Liver (tissue), 8 donors: ENCODE measurements at regions not wholly inside any gene's neighbourhood (a gene's known extent, or its start where the extent isn't known, plus 50 kb on each side); places are given as distances from the start of the nearest gene placed in this dataset.

Experiments used
- DNase-seq: peaks from one replicate; pipeline ENCODE4 v3.0.0-alpha.2; 2017; ENCODE audit warnings: low spot score
- H3K27ac ChIP-seq, 2 donors: one replicate each; pipeline ENCODE4 v1.7.0; 2013; ENCODE audit warnings: inconsistent platforms in 2 of 2, low read length in 2 of 2, control low read depth in 1 of 2, low read depth in 1 of 2, mild to moderate bottlenecking in 1 of 2
- H3K27me3 ChIP-seq, 4 donors: one replicate each; pipeline versions ENCODE4 v1.6.1 to v1.7.0; 2013; ENCODE audit warnings: low read length in 3 of 4, inconsistent platforms in 1 of 4, mild to moderate bottlenecking in 1 of 4, moderate library complexity in 1 of 4; ENCODE audit not compliant: control insufficient read depth in 4 of 4, insufficient read depth in 4 of 4
- H3K36me3 ChIP-seq, 4 donors: one replicate each; pipeline versions ENCODE4 v1.6.1 to v1.7.0; 2013; ENCODE audit warnings: low read length in 3 of 4, mild to moderate bottlenecking in 3 of 4, low read depth in 1 of 4, moderate library complexity in 1 of 4; ENCODE audit not compliant: control insufficient read depth in 4 of 4, insufficient read depth in 3 of 4
- H3K4me1 ChIP-seq, 4 donors: one replicate each; pipeline versions ENCODE4 v1.6.1 to v1.7.0; 2013; ENCODE audit warnings: low read length in 3 of 4, mild to moderate bottlenecking in 3 of 4, moderate library complexity in 1 of 4; ENCODE audit not compliant: control insufficient read depth in 4 of 4, insufficient read depth in 4 of 4
- H3K4me3 ChIP-seq, 3 donors: one replicate each; pipeline versions ENCODE4 v1.6.1 to v1.7.0; 2013; ENCODE audit warnings: low read length in 3 of 3, control low read depth in 1 of 3, low read depth in 1 of 3, mild to moderate bottlenecking in 1 of 3
- H3K9ac ChIP-seq, 2 donors: one replicate each; pipeline ENCODE4 v1.7.0; 2013; ENCODE audit warnings: low read length in 2 of 2, mild to moderate bottlenecking in 2 of 2, moderate library complexity in 2 of 2, control low read depth in 1 of 2, low read depth in 1 of 2
- H3K9me3 ChIP-seq, 4 donors: one replicate each; pipeline versions ENCODE4 v1.6.1 to v1.7.0; 2013; ENCODE audit warnings: low read length in 3 of 4; ENCODE audit not compliant: control insufficient read depth in 4 of 4
- EGR1 ChIP-seq, 2 donors: IDR thresholded peaks; 2 replicates each; pipeline ENCODE4 v1.6.1; 2016 to 2018; ENCODE audit warnings: antibody characterized with exemption in 2 of 2, low read depth in 2 of 2
- FOXA1 ChIP-seq: IDR thresholded peaks from 2 replicates; pipeline ENCODE4 v1.6.1; 2016; ENCODE audit warnings: antibody characterized with exemption
- FOXA2 ChIP-seq: IDR thresholded peaks from 2 replicates; pipeline ENCODE4 v1.6.1; 2016; ENCODE audit warnings: antibody characterized with exemption
- GABPA ChIP-seq, 2 donors: IDR thresholded peaks in 1 of 2; conservative IDR thresholded peaks in 1 of 2; 2 replicates each; pipeline ENCODE4 v1.6.1; 2016; ENCODE audit warnings: antibody characterized with exemption in 2 of 2, mild to moderate bottlenecking in 1 of 2, moderate library complexity in 1 of 2
- HNF4A ChIP-seq, 2 donors: conservative IDR thresholded peaks; 2 replicates each; pipeline ENCODE4 v1.6.1; 2016; ENCODE audit warnings: antibody characterized with exemption in 2 of 2, mild to moderate bottlenecking in 2 of 2
- HNF4G ChIP-seq: IDR thresholded peaks from 2 replicates; pipeline ENCODE4 v1.6.1; 2016; ENCODE audit warnings: antibody characterized with exemption
- JUND ChIP-seq, 2 donors: IDR thresholded peaks; 2 replicates each; pipeline ENCODE4 v1.6.1; 2016; ENCODE audit warnings: antibody characterized with exemption in 2 of 2
- NR2F2 ChIP-seq: IDR thresholded peaks from 2 replicates; pipeline ENCODE4 v1.6.1; 2016; ENCODE audit warnings: antibody characterized with exemption
- RAD21 ChIP-seq, 2 donors: IDR thresholded peaks; 2 replicates each; pipeline ENCODE4 v1.6.1; 2016; ENCODE audit warnings: antibody characterized with exemption in 2 of 2, mild to moderate bottlenecking in 2 of 2
- REST ChIP-seq: IDR thresholded peaks from 2 replicates; pipeline ENCODE4 v1.6.1; 2016; ENCODE audit warnings: antibody characterized with exemption, mild to moderate bottlenecking
- RXRA ChIP-seq, 2 donors: IDR thresholded peaks; 2 replicates each; pipeline ENCODE4 v1.6.1; 2017 to 2018; ENCODE audit warnings: antibody characterized with exemption in 2 of 2, mild to moderate bottlenecking in 1 of 2
- SP1 ChIP-seq: IDR thresholded peaks from 2 replicates; pipeline ENCODE4 v1.6.1; 2018; ENCODE audit warnings: antibody characterized with exemption, mild to moderate bottlenecking
- TAF1 ChIP-seq: conservative IDR thresholded peaks from 2 replicates; pipeline ENCODE4 v1.6.1; 2016; ENCODE audit warnings: antibody characterized with exemption, mild to moderate bottlenecking
- YY1 ChIP-seq: IDR thresholded peaks from 2 replicates; pipeline ENCODE4 v1.6.1; 2016; ENCODE audit warnings: antibody characterized with exemption, mild to moderate bottlenecking
- ZBTB33 ChIP-seq: IDR thresholded peaks from 2 replicates; pipeline ENCODE4 v1.6.1; 2016; ENCODE audit warnings: antibody characterized with exemption
- WGBS: extraction: QIAGEN DNeasy Blood & Tissue Kit; methylation state at CpG from one replicate; pipeline ENCODE4 v1.1.7; 2013; 5-methylcytosine and 5-hydroxymethylcytosine counted together
- TF ChIP-seq, protein P1 (sequence below): fragments of 150-350 bp; IDR thresholded peaks from 2 replicates; pipeline ENCODE4 v1.5.1; 2017; ENCODE audit warnings: improper control_type of control experiment, low read depth, low read length; ENCODE audit not compliant: missing input control
- TF ChIP-seq, protein P2 (sequence below): IDR thresholded peaks from 2 replicates; pipeline ENCODE4 v1.6.1; 2016; ENCODE audit warnings: antibody characterized with exemption
- TF ChIP-seq, protein P3 (sequence below): IDR thresholded peaks from 2 replicates; pipeline ENCODE4 v1.6.1; 2016; ENCODE audit warnings: antibody characterized with exemption
- donor health status: healthy.
- donor health status: healthy.
- donor health status: healthy.
- donor health status: healthy.
- donor health status: healthy.

- no peak for DNase-seq
These were observed 107.2 kb downstream of the MICALL2 start for GRCh38 chr7:1351881-1352625.

More at GRCh38 chr7:1351881-1352625, 107.2 kb downstream of the MICALL2 start:
- H3K27me3 ChIP-seq = peaks cover 0 to 3% (median 0%) of the 10 kb centered on the region in 4 donors
- TF ChIP-seq ZBTB33 (no peak), RXRA (IDR thresholded peaks at IDR 0.05) (no peak), HNF4G (no peak), YY1 (no peak), GABPA (IDR thresholded peaks at IDR 0.05 in 1 of 2, conservative IDR thresholded peaks at IDR 0.05 in 1 of 2) (no peak), NR2F2 (no peak), SP1 (no peak), REST (no peak), JUND (IDR thresholded peaks at IDR 0.05) (no peak), FOXA2 (no peak), HNF4A (conservative IDR thresholded peaks at IDR 0.05) (no peak), EGR1 (IDR thresholded peaks at IDR 0.05; ENCODE audit: low read depth in 2 of 2) (no peak), TAF1 (no peak), FOXA1 (no peak), RAD21 (IDR thresholded peaks at IDR 0.05) (no peak)
- TF ChIP-seq, protein P1, sequence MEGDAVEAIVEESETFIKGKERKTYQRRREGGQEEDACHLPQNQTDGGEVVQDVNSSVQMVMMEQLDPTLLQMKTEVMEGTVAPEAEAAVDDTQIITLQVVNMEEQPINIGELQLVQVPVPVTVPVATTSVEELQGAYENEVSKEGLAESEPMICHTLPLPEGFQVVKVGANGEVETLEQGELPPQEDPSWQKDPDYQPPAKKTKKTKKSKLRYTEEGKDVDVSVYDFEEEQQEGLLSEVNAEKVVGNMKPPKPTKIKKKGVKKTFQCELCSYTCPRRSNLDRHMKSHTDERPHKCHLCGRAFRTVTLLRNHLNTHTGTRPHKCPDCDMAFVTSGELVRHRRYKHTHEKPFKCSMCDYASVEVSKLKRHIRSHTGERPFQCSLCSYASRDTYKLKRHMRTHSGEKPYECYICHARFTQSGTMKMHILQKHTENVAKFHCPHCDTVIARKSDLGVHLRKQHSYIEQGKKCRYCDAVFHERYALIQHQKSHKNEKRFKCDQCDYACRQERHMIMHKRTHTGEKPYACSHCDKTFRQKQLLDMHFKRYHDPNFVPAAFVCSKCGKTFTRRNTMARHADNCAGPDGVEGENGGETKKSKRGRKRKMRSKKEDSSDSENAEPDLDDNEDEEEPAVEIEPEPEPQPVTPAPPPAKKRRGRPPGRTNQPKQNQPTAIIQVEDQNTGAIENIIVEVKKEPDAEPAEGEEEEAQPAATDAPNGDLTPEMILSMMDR = no peak
- TF ChIP-seq, protein P2, sequence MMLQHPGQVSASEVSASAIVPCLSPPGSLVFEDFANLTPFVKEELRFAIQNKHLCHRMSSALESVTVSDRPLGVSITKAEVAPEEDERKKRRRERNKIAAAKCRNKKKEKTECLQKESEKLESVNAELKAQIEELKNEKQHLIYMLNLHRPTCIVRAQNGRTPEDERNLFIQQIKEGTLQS = no peak
- TF ChIP-seq, protein P3, sequence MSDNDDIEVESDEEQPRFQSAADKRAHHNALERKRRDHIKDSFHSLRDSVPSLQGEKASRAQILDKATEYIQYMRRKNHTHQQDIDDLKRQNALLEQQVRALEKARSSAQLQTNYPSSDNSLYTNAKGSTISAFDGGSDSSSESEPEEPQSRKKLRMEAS = no peak
- H3K9ac ChIP-seq = no peak overlapping the region
- no peak overlapping the region for H3K4me3 ChIP-seq
- WGBS = 85% methylated on average over 30 of the region's 30 CpGs
- H3K36me3 ChIP-seq = no peaks in the 10 kb centered on the region
- H3K27ac ChIP-seq = no peak overlapping the region
- H3K9me3 ChIP-seq = no peaks in the 10 kb centered on the region
- H3K4me1 ChIP-seq = no peaks in the 10 kb centered on the region
